IMR-90 (cell line): ENCODE measurements at regions not wholly inside any gene's neighbourhood (a gene's known extent, or its start where the extent isn't known, plus 50 kb on each side); places are given as distances from the start of the nearest gene placed in this dataset.

Experiments
- ATAC-seq: fragments of 200-7000 bp; cut with Tn5 transposase; 2 replicates; pipeline ENCODE4 v1.9.1; 2020; ENCODE audit warnings: low read depth, mild to moderate bottlenecking, moderate library complexity
- BruUV-seq: library from RNA; stranded (reverse); fragments of 400-500 nt; replicated peaks from 2 replicates; lab custom pipeline; 2021; lab: Mats Ljungman, UMichigan
- CTCF ChIA-PET: fragments of 300-600 bp; formaldehyde crosslinking; extraction: SDS; loops from one replicate; lab custom pipeline; 2021; ENCODE audit warnings: antibody characterized with exemption; lab: Yijun Ruan, JAX
- POLR2A ChIA-PET: fragments of 300-600 bp; sonication (Branson Sonifier 250); formaldehyde crosslinking; loops from one replicate; lab custom pipeline; 2022; ENCODE audit warnings: antibody characterized with exemption; ENCODE audit not compliant: unreplicated experiment; lab: Charles Lee
- DNase-seq: peaks from one replicate; pipeline ENCODE4 v3.0.0; 2013
- H2AFZ ChIP-seq: replicated peaks from 2 replicates; pipeline ENCODE3; 2013; ENCODE audit warnings: low read length, mild to moderate bottlenecking; ENCODE audit not compliant: poor library complexity
- H2AK5ac ChIP-seq: 2 replicates; pipeline ENCODE4 v1.6.1; 2013; ENCODE audit warnings: low read depth, low read length, inconsistent platforms
- H2AK9ac ChIP-seq: replicated peaks from 2 replicates; pipeline ENCODE3; 2013; ENCODE audit warnings: mild to moderate bottlenecking, low read depth, low read length, moderate library complexity; ENCODE audit not compliant: poor library complexity
- H2BK120ac ChIP-seq: 2 replicates; pipeline ENCODE4 v1.6.1; 2013; ENCODE audit warnings: low read depth, low read length, inconsistent platforms
- H2BK15ac ChIP-seq: 3 replicates; pipeline ENCODE4 v1.6.1; 2013; ENCODE audit warnings: low read depth, low read length, inconsistent platforms
- H2BK20ac ChIP-seq: 2 replicates; pipeline ENCODE4 v1.6.1; 2013; ENCODE audit warnings: low read depth, mild to moderate bottlenecking, inconsistent platforms, low read length, moderate library complexity
- H2BK5ac ChIP-seq: 2 replicates; pipeline ENCODE4 v1.6.1; 2013; ENCODE audit warnings: mild to moderate bottlenecking, low read depth, low read length, inconsistent platforms; ENCODE audit not compliant: poor library complexity, severe bottlenecking
- H3K14ac ChIP-seq: replicated peaks from 2 replicates; pipeline ENCODE4 v1.6.1; 2013; ENCODE audit warnings: low read depth, low read length, inconsistent platforms
- H3K18ac ChIP-seq: 2 replicates; pipeline ENCODE4 v1.6.1; 2013; ENCODE audit warnings: low read depth, low read length, control low read depth
- H3K23ac ChIP-seq: 2 replicates; pipeline ENCODE4 v1.6.1; 2013; ENCODE audit warnings: low read depth, low read length, inconsistent platforms
- H3K27ac ChIP-seq: 2 replicates; pipeline ENCODE4 v1.5.1; 2013; ENCODE audit warnings: mild to moderate bottlenecking, control low read depth, low read length; ENCODE audit not compliant: insufficient read depth
- H3K27me3 ChIP-seq: 2 replicates; pipeline ENCODE4 v1.6.1; 2013; ENCODE audit warnings: low read length; ENCODE audit not compliant: control insufficient read depth, insufficient read depth
- H3K36me3 ChIP-seq: 2 replicates; pipeline ENCODE4 v1.6.1; 2013; ENCODE audit warnings: low read length, mixed read lengths; ENCODE audit not compliant: control insufficient read depth, insufficient read depth
- H3K4ac ChIP-seq: 2 replicates; pipeline ENCODE4 v1.6.1; 2013; ENCODE audit warnings: low read depth, low read length, inconsistent platforms
- H3K4me1 ChIP-seq: 2 replicates; pipeline ENCODE4 v1.6.1; 2013; ENCODE audit warnings: low read length, mixed read lengths; ENCODE audit not compliant: control insufficient read depth, insufficient read depth
- H3K4me2 ChIP-seq: 2 replicates; pipeline ENCODE4 v1.6.1; 2013; ENCODE audit warnings: low read depth, mild to moderate bottlenecking, control low read depth, low read length, moderate library complexity
- H3K4me3 ChIP-seq: 2 replicates; pipeline ENCODE4 v1.5.1; 2013; ENCODE audit warnings: low read depth, mild to moderate bottlenecking, control low read depth, low read length, moderate library complexity; ENCODE audit not compliant: insufficient read depth
- H3K56ac ChIP-seq: 2 replicates; pipeline ENCODE4 v1.6.1; 2013; ENCODE audit warnings: low read length, inconsistent platforms; ENCODE audit not compliant: insufficient read depth; ENCODE audit errors: extremely low read depth
- H3K79me1 ChIP-seq, 2 experiments: 2 replicates each; pipeline ENCODE4 v1.6.1; 2013; ENCODE audit warnings: low read length in 2 of 2, inconsistent platforms in 1 of 2, low read depth in 1 of 2
- H3K9ac ChIP-seq: 2 replicates; pipeline ENCODE4 v1.6.1; 2013; ENCODE audit warnings: low read depth, low read length, control low read depth
- H3K9me1 ChIP-seq: 2 replicates; pipeline ENCODE4 v1.6.1; 2013; ENCODE audit warnings: low read length, inconsistent platforms; ENCODE audit not compliant: insufficient read depth
- H3K9me3 ChIP-seq: 2 replicates; pipeline ENCODE4 v1.6.1; 2013; ENCODE audit warnings: low read length; ENCODE audit not compliant: control insufficient read depth, insufficient read depth
- H4K20me1 ChIP-seq: 2 replicates; pipeline ENCODE4 v1.6.1; 2013; ENCODE audit warnings: low read length, inconsistent platforms; ENCODE audit not compliant: insufficient read depth
- H4K5ac ChIP-seq: 2 replicates; pipeline ENCODE4 v1.6.1; 2013; ENCODE audit warnings: mild to moderate bottlenecking, low read depth, low read length, control low read depth
- H4K8ac ChIP-seq, 2 experiments: 2 replicates each; pipeline ENCODE4 v1.6.1; 2013; ENCODE audit warnings: low read depth in 2 of 2, low read length in 2 of 2, control low read depth in 1 of 2, inconsistent platforms in 1 of 2
- H4K91ac ChIP-seq: 2 replicates; pipeline ENCODE4 v1.6.1; 2013; ENCODE audit warnings: low read depth, low read length, inconsistent platforms; ENCODE audit not compliant: insufficient read depth
- BHLHE40 ChIP-seq: fragments of 150-350 bp; IDR thresholded peaks from 2 replicates; pipeline ENCODE4 v1.6.1; 2016; ENCODE audit warnings: mild to moderate bottlenecking, low read depth, low read length
- CEBPB ChIP-seq: IDR thresholded peaks from 2 replicates; pipeline ENCODE4 v1.6.1; 2012; ENCODE audit warnings: low read depth, low read length, improper control_type of control experiment
- CHD1 ChIP-seq: IDR thresholded peaks from 2 replicates; pipeline ENCODE4 v1.6.1; 2012; ENCODE audit warnings: low read depth, low read length, improper control_type of control experiment
- ELK1 ChIP-seq: fragments of 150-350 bp; IDR thresholded peaks from 2 replicates; pipeline ENCODE4 v1.6.1; 2016; ENCODE audit warnings: low read depth, mild to moderate bottlenecking, low read length, moderate library complexity, borderline replicate concordance
- FOS ChIP-seq: fragments of 150-350 bp; IDR thresholded peaks from 2 replicates; pipeline ENCODE4 v1.6.1; 2016; ENCODE audit warnings: low read depth, low read length
- MAFK ChIP-seq: IDR thresholded peaks from 2 replicates; pipeline ENCODE4 v1.6.1; 2012; ENCODE audit warnings: low read depth, low read length, improper control_type of control experiment
- MAZ ChIP-seq: IDR thresholded peaks from 2 replicates; pipeline ENCODE4 v1.6.1; 2012; ENCODE audit warnings: low read depth, mild to moderate bottlenecking, low read length, improper control_type of control experiment, moderate library complexity, borderline replicate concordance
- MXI1 ChIP-seq: IDR thresholded peaks from 2 replicates; pipeline ENCODE4 v1.6.1; 2012; ENCODE audit warnings: low read depth, mild to moderate bottlenecking, low read length, moderate library complexity, borderline replicate concordance
- NFE2L2 ChIP-seq: fragments of 150-350 bp; IDR thresholded peaks from 2 replicates; pipeline ENCODE4 v1.6.1; 2016; ENCODE audit warnings: low read depth, mild to moderate bottlenecking, low read length
- POLR2A ChIP-seq: IDR thresholded peaks from 2 replicates; pipeline ENCODE4 v1.6.1; 2012; ENCODE audit warnings: mild to moderate bottlenecking, low read depth, low read length
- RAD21 ChIP-seq: IDR thresholded peaks from 2 replicates; pipeline ENCODE4 v1.6.1; 2012; ENCODE audit warnings: low read length, improper control_type of control experiment
- RCOR1 ChIP-seq: IDR thresholded peaks from 2 replicates; pipeline ENCODE4 v1.6.1; 2012; ENCODE audit warnings: mild to moderate bottlenecking, low read length, improper control_type of control experiment; ENCODE audit not compliant: insufficient replicate concordance
- RFX5 ChIP-seq: IDR thresholded peaks from 2 replicates; pipeline ENCODE4 v1.8.0; 2012; ENCODE audit warnings: low read depth, mild to moderate bottlenecking, low read length, moderate library complexity
- SMC3 ChIP-seq: fragments of 150-350 bp; IDR thresholded peaks from 2 replicates; pipeline ENCODE4 v1.6.1; 2016; ENCODE audit warnings: low read depth, mild to moderate bottlenecking, antibody characterized with exemption, low read length, moderate library complexity
- WGBS, 2 experiments: methylation state at CpG; one replicate each; pipeline versions ENCODE4 v1.1.5 to v1.1.7; 2013; ENCODE audit warnings: missing lambda C conversion rate in 2 of 2; ENCODE audit not compliant: insufficient read length in 1 of 2; ENCODE audit errors: extremely low coverage in 2 of 2; 5-methylcytosine and 5-hydroxymethylcytosine counted together
- dilution Hi-C: fragments of 300-500 bp; cut with HindIII; formaldehyde crosslinking; loops from one replicate; pipeline ENCODE4 v1.14.3; 2018; ENCODE audit warnings: low sequenced_read_pairs; ENCODE audit not compliant: unreplicated experiment
- in situ Hi-C: fragments of 300-500 bp; cut with MboI; formaldehyde crosslinking; loops from 3 replicates; pipeline ENCODE4 v1.14.3; 2019; ENCODE audit warnings: low sequenced_read_pairs, inconsistent platforms, mixed read lengths
- intact Hi-C: fragments of 100-400 bp; cut with micrococcal nuclease; formaldehyde crosslinking; loops from 2 replicates; pipeline ENCODE4 v1.10.0; 2022
- TF ChIP-seq, protein P1 (sequence below): fragments of 150-350 bp; IDR thresholded peaks from 2 replicates; pipeline ENCODE4 v1.6.1; 2017; ENCODE audit warnings: mild to moderate bottlenecking, antibody characterized with exemption, low read length, low read depth
- TF ChIP-seq, protein P2 (sequence below): conservative IDR thresholded peaks from 2 replicates; pipeline ENCODE4 v1.5.1; 2012; ENCODE audit warnings: mild to moderate bottlenecking, low read depth, low read length, improper control_type of control experiment

GRCh38 chr4:3605491-3605890 lies 73.3 kb upstream of the LRPAP1 start:
- dilution Hi-C loops (no loop called here), intact Hi-C loops (no loop called here), in situ Hi-C loops (no loop called here)
- Histone ChIP-seq H2BK120ac (no peak overlapping the region), H4K8ac (no peak overlapping the region), H3K23ac (no peak overlapping the region), H3K9me1 (no peaks in the 10 kb centered on the region), H3K79me1 (no peaks in the 10 kb centered on the region), H3K36me3 (no peaks in the 10 kb centered on the region), H4K5ac (no peak overlapping the region), H3K14ac (no peak overlapping the region), H3K9me3 (no peaks in the 10 kb centered on the region), H4K20me1 (no peaks in the 10 kb centered on the region), H2AK9ac (no peak overlapping the region), H3K4me2 (no peak overlapping the region), H3K56ac (no peak overlapping the region), H4K91ac (no peak overlapping the region), H2BK20ac (no peak overlapping the region), H2BK15ac (no peak overlapping the region), H3K18ac (no peak overlapping the region), H2BK5ac (no peak overlapping the region), H2AK5ac (no peak overlapping the region), H3K27me3 (no peaks in the 10 kb centered on the region), H3K4ac (no peak overlapping the region), H3K4me1 (no peaks in the 10 kb centered on the region), H3K27ac (no peak overlapping the region), H2AFZ (no peak overlapping the region), H3K9ac (no peak overlapping the region), H3K4me3 (no peak overlapping the region)
- ChIA-PET CTCF (no interaction called here), POLR2A (no interaction called here)
- ATAC-seq (no peak), DNase-seq (no peak)
- TF ChIP-seq ELK1 (no peak), RCOR1 (no peak), CEBPB (no peak), NFE2L2 (no peak), MAFK (no peak), RAD21 (no peak), BHLHE40 (no peak), MAZ (no peak), RFX5 (no peak), SMC3 (no peak), FOS (no peak), MXI1 (no peak), POLR2A (no peak), CHD1 (no peak)
- TF ChIP-seq, protein P1, sequence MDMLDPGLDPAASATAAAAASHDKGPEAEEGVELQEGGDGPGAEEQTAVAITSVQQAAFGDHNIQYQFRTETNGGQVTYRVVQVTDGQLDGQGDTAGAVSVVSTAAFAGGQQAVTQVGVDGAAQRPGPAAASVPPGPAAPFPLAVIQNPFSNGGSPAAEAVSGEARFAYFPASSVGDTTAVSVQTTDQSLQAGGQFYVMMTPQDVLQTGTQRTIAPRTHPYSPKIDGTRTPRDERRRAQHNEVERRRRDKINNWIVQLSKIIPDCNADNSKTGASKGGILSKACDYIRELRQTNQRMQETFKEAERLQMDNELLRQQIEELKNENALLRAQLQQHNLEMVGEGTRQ = no peak
- TF ChIP-seq, protein P2, sequence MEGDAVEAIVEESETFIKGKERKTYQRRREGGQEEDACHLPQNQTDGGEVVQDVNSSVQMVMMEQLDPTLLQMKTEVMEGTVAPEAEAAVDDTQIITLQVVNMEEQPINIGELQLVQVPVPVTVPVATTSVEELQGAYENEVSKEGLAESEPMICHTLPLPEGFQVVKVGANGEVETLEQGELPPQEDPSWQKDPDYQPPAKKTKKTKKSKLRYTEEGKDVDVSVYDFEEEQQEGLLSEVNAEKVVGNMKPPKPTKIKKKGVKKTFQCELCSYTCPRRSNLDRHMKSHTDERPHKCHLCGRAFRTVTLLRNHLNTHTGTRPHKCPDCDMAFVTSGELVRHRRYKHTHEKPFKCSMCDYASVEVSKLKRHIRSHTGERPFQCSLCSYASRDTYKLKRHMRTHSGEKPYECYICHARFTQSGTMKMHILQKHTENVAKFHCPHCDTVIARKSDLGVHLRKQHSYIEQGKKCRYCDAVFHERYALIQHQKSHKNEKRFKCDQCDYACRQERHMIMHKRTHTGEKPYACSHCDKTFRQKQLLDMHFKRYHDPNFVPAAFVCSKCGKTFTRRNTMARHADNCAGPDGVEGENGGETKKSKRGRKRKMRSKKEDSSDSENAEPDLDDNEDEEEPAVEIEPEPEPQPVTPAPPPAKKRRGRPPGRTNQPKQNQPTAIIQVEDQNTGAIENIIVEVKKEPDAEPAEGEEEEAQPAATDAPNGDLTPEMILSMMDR = no peak
- WGBS, 2 experiments = 69% methylated on average over 13 of the region's 14 CpGs; no CpG with 5 or more reads in 1 of the 2 experiments
- no TSS peak for BruUV-seq
